ENCODE measurements at regions not wholly inside any gene's neighbourhood (a gene's known extent, or its start where the extent isn't known, plus 50 kb on each side); places are given as distances from the start of the nearest gene placed in this dataset.

GRCh38 chr16:86069736-86070298 lies 170.9 kb downstream of the IRF8 start:
- TF ChIP-seq CTCF (IDR thresholded peaks at IDR 0.05; ENCODE audit: low read depth, low read length) = no peak
- TF ChIP-seq POLR2A (IDR thresholded peaks at IDR 0.05; ENCODE audit: extremely low read depth, insufficient read length) = no peak
